ENCODE measurements at regions not wholly inside any gene's neighbourhood (a gene's known extent, or its start where the extent isn't known, plus 50 kb on each side); places are given as distances from the start of the nearest gene placed in this dataset.

GRCh38 chr14:71800878-71801277 is 131.4 kb upstream of the RGS6 start:
- Histone ChIP-seq H3K4me3 (replicated peaks in 1 of 3; ENCODE audit: insufficient read depth in 1 of 3, low read depth in 1 of 3, low read length in 3 of 3) (no peak overlapping the region), H3K36me3 (ENCODE audit: control insufficient read depth in 2 of 2, extremely low read depth in 1 of 2, insufficient read depth in 2 of 2, low read length in 2 of 2) (no peaks in the 10 kb centered on the region), H3K79me2 (ENCODE audit: control insufficient read depth, insufficient read depth, low read length) (no peaks in the 10 kb centered on the region), H3K9ac (replicated peaks; ENCODE audit: extremely low read depth, insufficient read depth, low read length) (no peak overlapping the region), H3K27ac (ENCODE audit: insufficient read depth, low read depth, low read length) (no peak overlapping the region), H4K20me1 (replicated peaks; ENCODE audit: control insufficient read depth, extremely low read depth, insufficient read depth, low read length) (no peaks in the 10 kb centered on the region), H3K9me1 (replicated peaks; ENCODE audit: control insufficient read depth, extremely low read depth, insufficient read depth, low read length) (no peaks in the 10 kb centered on the region), H3K4me1 (ENCODE audit: control insufficient read depth, extremely low read depth, insufficient read depth, low read length) (peaks cover 13% of the 10 kb centered on the region), H2AFZ (ENCODE audit: low read depth, low read length) (no peak overlapping the region), H3K27me3 (ENCODE audit: control insufficient read depth in 2 of 2, insufficient read depth in 2 of 2, low read length in 2 of 2) (no peaks in the 10 kb centered on the region), H3K4me2 (ENCODE audit: insufficient read depth, low read length) (no peak overlapping the region), H3K9me3 (replicated peaks; ENCODE audit: control insufficient read depth, insufficient read depth, low read length) (no peaks in the 10 kb centered on the region)
- intact Hi-C loops (cut with micrococcal nuclease) (no loop called here), dilution Hi-C loops (cut with MboI; ENCODE audit: extremely low pct_ligation_motif_present, low sequenced_read_pairs) (no loop called here)
- POLR2A ChIA-PET: no interaction called here
- DNase-seq (ENCODE audit: low read depth, low spot score) (no peak), FAIRE-seq (no peak)
- BruUV-seq (replicated peaks): no TSS peak
- TF ChIP-seq CTCF (IDR thresholded peaks at IDR 0.05; ENCODE audit: extremely low read depth in 1 of 2, insufficient read depth in 1 of 2, low read depth in 1 of 2, low read length in 2 of 2) (no peak), POLR2AphosphoS5 (IDR thresholded peaks at IDR 0.05; ENCODE audit: insufficient read depth, low read depth, low read length) (no peak), EZH2 (IDR thresholded peaks at IDR 0.05; ENCODE audit: borderline replicate concordance, low read depth, low read length, severe bottlenecking) (no peak), FOS (IDR thresholded peaks at IDR 0.05; ENCODE audit: borderline replicate concordance, insufficient read depth, low read length) (no peak), MAX (IDR thresholded peaks at IDR 0.05; ENCODE audit: insufficient read depth, insufficient read length) (no peak), POLR2A (IDR thresholded peaks at IDR 0.05; ENCODE audit: low read depth, low read length) (no peak), JUN (IDR thresholded peaks at IDR 0.05; ENCODE audit: borderline replicate concordance, insufficient read depth, insufficient read length, low read depth) (no peak)
- CTCF ChIA-PET: no interaction called here
